ENCODE measurements at regions not wholly inside any gene's neighbourhood (a gene's known extent, or its start where the extent isn't known, plus 50 kb on each side); places are given as distances from the start of the nearest gene placed in this dataset.

- no peak for TF ChIP-seq CTCF (IDR thresholded peaks at IDR 0.05)
- ATAC-seq (ENCODE audit: low read depth) (no peak), DNase-seq (no peak)
- ChIA-PET CTCF (no interaction called here), POLR2A (no interaction called here)
- no peak overlapping the region for H3K4me3 Mint-ChIP-seq
- H3K36me3 Mint-ChIP-seq (ENCODE audit: low read depth), result no peaks in the 10 kb centered on the region
- peaks cover 19% of the 10 kb centered on the region for H3K9me3 Mint-ChIP-seq
- no peaks in the 10 kb centered on the region for H3K4me1 Mint-ChIP-seq
- intact Hi-C loops (cut with micrococcal nuclease), result no loop called here
- H3K27ac Mint-ChIP-seq, result no peak overlapping the region
- H3K27me3 Mint-ChIP-seq, result peaks cover 12% of the 10 kb centered on the region
Observed at GRCh38 chr3:41126961-41127360, 72.3 kb upstream of the CTNNB1 start.

- intact Hi-C loops (cut with micrococcal nuclease), result no loop called here
- CTCF ChIA-PET, result no interaction called here
- Mint-ChIP-seq H3K4me1 (no peaks in the 10 kb centered on the region), H3K9me3 (peaks cover 19% of the 10 kb centered on the region), H3K27me3 (peaks cover 12% of the 10 kb centered on the region), H3K27ac (no peak overlapping the region), H3K36me3 (ENCODE audit: low read depth) (no peaks in the 10 kb centered on the region), H3K4me3 (no peak overlapping the region)
- POLR2A ChIA-PET, result no interaction called here
- ATAC-seq (ENCODE audit: low read depth), result no peak
- no peak for DNase-seq
- no peak for TF ChIP-seq CTCF (IDR thresholded peaks at IDR 0.05)
Observed at GRCh38 chr3:41127414-41127813, 71.9 kb upstream of the CTNNB1 start.

- no peak for TF ChIP-seq CTCF (IDR thresholded peaks at IDR 0.05)
- intact Hi-C loops (cut with micrococcal nuclease), result no loop called here
- CTCF ChIA-PET, result no interaction called here
- DNase-seq (no peak), ATAC-seq (ENCODE audit: low read depth) (no peak)
- Mint-ChIP-seq H3K4me3 (no peak overlapping the region), H3K27me3 (peaks cover 12% of the 10 kb centered on the region), H3K27ac (no peak overlapping the region), H3K4me1 (no peaks in the 10 kb centered on the region), H3K9me3 (peaks cover 19% of the 10 kb centered on the region), H3K36me3 (ENCODE audit: low read depth) (no peaks in the 10 kb centered on the region)
- POLR2A ChIA-PET, result no interaction called here
Observed at GRCh38 chr3:41129731-41130130, 69.6 kb upstream of the CTNNB1 start.

- no peak overlapping the region for H3K4me3 Mint-ChIP-seq
- H3K9me3 Mint-ChIP-seq, result peaks cover 16% of the 10 kb centered on the region
- DNase-seq, result no peak
- no peaks in the 10 kb centered on the region for H3K36me3 Mint-ChIP-seq (ENCODE audit: low read depth)
- peaks cover 6% of the 10 kb centered on the region for H3K27me3 Mint-ChIP-seq
- POLR2A ChIA-PET, result no interaction called here
- CTCF ChIA-PET, result no interaction called here
- H3K27ac Mint-ChIP-seq, result no peak overlapping the region
- H3K4me1 Mint-ChIP-seq, result no peaks in the 10 kb centered on the region
- ATAC-seq (ENCODE audit: low read depth), result no peak
- intact Hi-C loops (cut with micrococcal nuclease), result no loop called here
- TF ChIP-seq CTCF (IDR thresholded peaks at IDR 0.05), result no peak
Observed at GRCh38 chr3:41131224-41131623, 68.1 kb upstream of the CTNNB1 start.

GRCh38 chr3:41137686-41138111 lies 61.6 kb upstream of the CTNNB1 start:
- no peak overlapping the region for H3K4me3 Mint-ChIP-seq
- intact Hi-C loops (cut with micrococcal nuclease), result no loop called here
- H3K36me3 Mint-ChIP-seq (ENCODE audit: low read depth), result no peaks in the 10 kb centered on the region
- DNase-seq, result no peak
- no peak for ATAC-seq (ENCODE audit: low read depth)
- H3K4me1 Mint-ChIP-seq, result no peaks in the 10 kb centered on the region
- CTCF ChIA-PET, result no interaction called here
- no peak for TF ChIP-seq CTCF (IDR thresholded peaks at IDR 0.05)
- H3K27me3 Mint-ChIP-seq, result peaks cover 5% of the 10 kb centered on the region
- H3K9me3 Mint-ChIP-seq, result no peaks in the 10 kb centered on the region
- no peak overlapping the region for H3K27ac Mint-ChIP-seq
- POLR2A ChIA-PET, result no interaction called here
